BJ (cell line): ENCODE measurements at regions not wholly inside any gene's neighbourhood (a gene's known extent, or its start where the extent isn't known, plus 50 kb on each side); places are given as distances from the start of the nearest gene placed in this dataset.
A peak's percentile ranks its signal among the peaks of the same experiment; 100 is the strongest.

Experiments used
- CTCF ChIA-PET: fragments of 350-600 bp; formaldehyde crosslinking; extraction: SDS; loops from one replicate; lab custom pipeline; 2021; ENCODE audit warnings: antibody characterized with exemption, inconsistent platforms; lab: Yijun Ruan, JAX
- POLR2A ChIA-PET: fragments of 300-600 bp; sonication (Branson Sonifier 250); formaldehyde crosslinking; extraction: SDS; loops from one replicate; lab custom pipeline; 2021; ENCODE audit warnings: antibody characterized with exemption; lab: Charles Lee
- DNase-seq: peaks from one replicate; pipeline ENCODE4 v3.0.0-alpha.2; 2011; ENCODE audit warnings: low read depth
- H3K27me3 ChIP-seq: 2 replicates; pipeline ENCODE4 v1.6.0; 2011; ENCODE audit warnings: low read length; ENCODE audit not compliant: control insufficient read depth, insufficient read depth
- H3K36me3 ChIP-seq: 2 replicates; pipeline ENCODE4 v1.5.1; 2011; ENCODE audit warnings: low read length; ENCODE audit not compliant: control insufficient read depth, insufficient read depth
- H3K4me3 ChIP-seq: 2 replicates; pipeline ENCODE4 v1.5.1; 2011; ENCODE audit warnings: low read depth, mild to moderate bottlenecking, control low read depth, low read length
- TF ChIP-seq, protein P1 (sequence below): IDR thresholded peaks from 2 replicates; pipeline ENCODE4 v1.5.1; 2011; ENCODE audit warnings: low read depth, mild to moderate bottlenecking, control low read depth, inconsistent platforms, low read length, moderate library complexity; ENCODE audit not compliant: insufficient read depth

DNA sequence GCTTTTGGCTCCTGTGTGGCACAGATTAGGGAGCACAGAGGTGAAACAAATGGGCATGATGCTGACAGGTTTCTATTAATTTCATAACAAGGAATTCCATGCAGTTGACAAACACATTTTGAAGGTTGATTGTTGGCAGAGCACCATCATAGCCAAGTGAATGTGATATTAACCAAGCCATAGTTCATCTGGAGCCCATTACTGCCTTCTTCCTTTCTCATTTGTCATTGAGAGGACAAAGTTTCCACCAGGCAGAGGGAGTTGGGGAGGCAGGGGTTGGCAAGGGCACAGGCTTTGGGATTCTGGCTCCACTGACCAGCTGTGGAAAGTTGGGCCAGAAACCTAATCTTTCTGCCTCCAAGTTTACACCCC lies 325.2 kb downstream of the MFSD1 start:
- ChIA-PET CTCF (no interaction called here), POLR2A (no interaction called here)
- DNase-seq, result no peak
- Histone ChIP-seq H3K4me3 (no peak overlapping the region), H3K36me3 (no peaks in the 10 kb centered on the region), H3K27me3 (no peaks in the 10 kb centered on the region)
- TF ChIP-seq, protein P1, sequence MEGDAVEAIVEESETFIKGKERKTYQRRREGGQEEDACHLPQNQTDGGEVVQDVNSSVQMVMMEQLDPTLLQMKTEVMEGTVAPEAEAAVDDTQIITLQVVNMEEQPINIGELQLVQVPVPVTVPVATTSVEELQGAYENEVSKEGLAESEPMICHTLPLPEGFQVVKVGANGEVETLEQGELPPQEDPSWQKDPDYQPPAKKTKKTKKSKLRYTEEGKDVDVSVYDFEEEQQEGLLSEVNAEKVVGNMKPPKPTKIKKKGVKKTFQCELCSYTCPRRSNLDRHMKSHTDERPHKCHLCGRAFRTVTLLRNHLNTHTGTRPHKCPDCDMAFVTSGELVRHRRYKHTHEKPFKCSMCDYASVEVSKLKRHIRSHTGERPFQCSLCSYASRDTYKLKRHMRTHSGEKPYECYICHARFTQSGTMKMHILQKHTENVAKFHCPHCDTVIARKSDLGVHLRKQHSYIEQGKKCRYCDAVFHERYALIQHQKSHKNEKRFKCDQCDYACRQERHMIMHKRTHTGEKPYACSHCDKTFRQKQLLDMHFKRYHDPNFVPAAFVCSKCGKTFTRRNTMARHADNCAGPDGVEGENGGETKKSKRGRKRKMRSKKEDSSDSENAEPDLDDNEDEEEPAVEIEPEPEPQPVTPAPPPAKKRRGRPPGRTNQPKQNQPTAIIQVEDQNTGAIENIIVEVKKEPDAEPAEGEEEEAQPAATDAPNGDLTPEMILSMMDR, result no peak

DNA sequence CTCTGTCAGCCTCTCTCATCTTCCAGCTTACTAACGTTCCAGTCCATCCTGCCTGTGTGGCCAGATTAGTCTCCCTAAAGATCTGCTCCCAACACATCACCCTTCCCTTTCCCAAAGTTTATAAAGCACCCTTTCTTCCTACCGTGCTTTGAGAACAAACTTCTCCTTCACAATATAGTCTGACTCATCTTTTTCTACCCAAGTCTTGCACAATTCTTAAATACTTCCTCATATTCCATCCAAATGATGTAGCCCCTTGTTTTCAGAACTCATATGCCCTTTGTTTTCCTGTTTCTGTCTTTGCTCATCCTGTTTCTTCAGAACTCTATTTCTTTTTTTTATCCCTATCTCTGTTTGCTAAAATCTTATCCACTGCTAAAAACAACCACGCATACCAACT lies 326.8 kb downstream of the MFSD1 start:
- POLR2A ChIA-PET, result no interaction called here
- TF ChIP-seq, protein P1, result no peak
- CTCF ChIA-PET, result no interaction called here
- DNase-seq, result peak; percentile 26
- Histone ChIP-seq H3K4me3 (no peak overlapping the region), H3K27me3 (no peaks in the 10 kb centered on the region), H3K36me3 (no peaks in the 10 kb centered on the region)

DNA sequence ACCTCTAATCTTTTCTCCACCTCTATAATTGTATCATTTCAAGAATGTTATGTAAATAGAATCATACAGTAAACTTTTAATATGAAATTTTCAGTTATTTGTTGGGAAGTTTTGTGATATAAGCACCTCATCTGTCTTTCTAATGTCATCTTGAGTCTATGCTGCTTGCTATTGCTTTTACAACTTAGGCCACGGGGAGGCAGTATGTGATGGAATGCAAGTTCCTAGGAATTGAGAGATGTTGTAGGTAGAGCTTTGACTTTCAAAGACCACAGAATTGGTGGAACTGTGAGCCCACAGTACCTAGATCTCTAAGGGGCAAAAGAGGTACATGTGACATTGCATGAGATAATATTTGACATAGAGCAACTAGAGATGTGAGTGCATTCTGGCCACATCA lies 328.3 kb downstream of the MFSD1 start:
- Histone ChIP-seq H3K36me3 (no peaks in the 10 kb centered on the region), H3K27me3 (no peaks in the 10 kb centered on the region), H3K4me3 (no peak overlapping the region)
- no peak for DNase-seq
- TF ChIP-seq, protein P1, result peak; percentile 14; the same call in 1 of the 2 replicates
- ChIA-PET POLR2A (no interaction called here), CTCF (interaction anchor here (0.9 kb wide), 2 partner anchors 122 to 130 kb away, joined by 3 read pairs; no protein-coding TSS in a partner anchor)

DNA sequence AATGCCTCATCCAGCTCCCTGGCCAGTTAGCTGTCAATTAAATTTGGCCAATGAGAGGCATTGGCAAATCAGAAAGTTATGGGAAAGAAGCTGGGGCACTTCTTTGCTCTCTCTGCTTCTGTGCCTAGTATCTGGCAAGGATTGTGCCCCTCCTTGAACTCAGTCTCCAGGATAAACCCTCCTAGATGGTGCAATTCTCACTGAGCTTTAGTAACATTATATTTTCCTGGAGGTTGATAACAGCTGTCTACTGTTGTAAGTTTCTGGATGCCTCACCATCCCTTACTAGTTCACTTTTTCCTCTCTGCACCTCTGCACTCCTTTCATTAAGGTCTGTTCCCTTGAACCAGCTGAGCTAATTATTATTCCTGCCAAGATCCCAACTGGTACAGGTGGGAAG lies 329.5 kb downstream of the MFSD1 start:
- TF ChIP-seq, protein P1, result no peak
- no peak for DNase-seq
- CTCF ChIA-PET, result interaction anchor here (0.6 to 0.7 kb wide), 2 partner anchors 33 to 212 kb away, joined by 3 to 4 read pairs; no protein-coding TSS in a partner anchor
- Histone ChIP-seq H3K4me3 (no peak overlapping the region), H3K36me3 (no peaks in the 10 kb centered on the region), H3K27me3 (no peaks in the 10 kb centered on the region)
- POLR2A ChIA-PET, result no interaction called here

DNA sequence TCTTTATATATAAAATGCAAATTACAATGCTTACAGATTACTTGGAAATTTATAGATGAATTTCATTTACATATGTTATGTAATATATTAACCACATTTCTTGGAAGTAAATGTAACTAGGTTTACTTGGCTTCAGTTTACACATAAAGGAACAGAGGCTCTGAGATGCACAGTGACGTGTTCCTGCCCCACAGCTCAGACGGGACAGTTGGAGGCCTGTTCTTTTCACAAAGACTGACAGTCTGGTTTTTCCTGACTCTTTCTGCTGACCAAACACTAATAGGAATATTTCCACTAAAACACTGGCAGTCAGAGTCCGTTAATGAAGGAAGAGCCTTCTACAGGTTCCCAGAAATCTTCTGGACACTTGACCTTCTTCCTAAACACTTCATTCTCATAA lies 336.1 kb downstream of the MFSD1 start:
- TF ChIP-seq, protein P1, result no peak
- ChIA-PET POLR2A (no interaction called here), CTCF (interaction anchor here (0.6 kb wide), 1 partner anchor 27 kb away, joined by 3 read pairs; no protein-coding TSS in a partner anchor)
- DNase-seq, result no peak
- H3K4me3 ChIP-seq, result no peak overlapping the region
- no peaks in the 10 kb centered on the region for H3K27me3 ChIP-seq
- no peaks in the 10 kb centered on the region for H3K36me3 ChIP-seq
